Naive thymus-derived CD4-positive, alpha-beta T cell (primary cell): ENCODE measurements at regions not wholly inside any gene's neighbourhood (a gene's known extent, or its start where the extent isn't known, plus 50 kb on each side); places are given as distances from the start of the nearest gene placed in this dataset.

Experiments
- ATAC-seq: fragments of 150-1000 bp; cut with Tn5 transposase; 2 replicates; pipeline ENCODE4 v1.10.0; 2021; ENCODE audit warnings: mild to moderate bottlenecking, moderate library complexity
- CTCF ChIA-PET: fragments of 350-600 bp; sonication (Branson Sonifier 250); formaldehyde crosslinking; loops from one replicate; lab custom pipeline; 2021; ENCODE audit warnings: antibody characterized with exemption; lab: Charles Lee
- POLR2A ChIA-PET: fragments of 350-600 bp; sonication (Branson Sonifier 250); formaldehyde crosslinking; loops from one replicate; lab custom pipeline; 2021; ENCODE audit warnings: antibody characterized with exemption, inconsistent platforms; lab: Charles Lee
- DNase-seq, 9 donors: peaks; one replicate each; pipeline versions ENCODE4 v3.0.0 to v3.0.0-alpha.2; 2020 to 2022; ENCODE audit warnings: mixed read lengths in 1 of 9
- H3K27ac ChIP-seq: one replicate; pipeline ENCODE4 v1.7.0; 2013; ENCODE audit warnings: mild to moderate bottlenecking, low read depth, low read length, moderate library complexity
- H3K27me3 ChIP-seq, 2 donors: one replicate each; pipeline ENCODE4 v1.7.0; 2013; ENCODE audit warnings: low read length in 2 of 2, mild to moderate bottlenecking in 2 of 2, moderate library complexity in 2 of 2; ENCODE audit not compliant: control insufficient read depth in 2 of 2, insufficient read depth in 2 of 2
- H3K36me3 ChIP-seq, 3 experiments: 1 replicate in 2 of 3; 2 replicates in 1 of 3; pipeline ENCODE4 v1.7.0; 2013; ENCODE audit warnings: low read length in 3 of 3, mild to moderate bottlenecking in 3 of 3, moderate library complexity in 1 of 3; ENCODE audit not compliant: insufficient read depth in 3 of 3, control insufficient read depth in 2 of 3
- H3K4me1 ChIP-seq, 2 donors: one replicate each; pipeline ENCODE4 v1.7.0; 2013; ENCODE audit warnings: low read length in 2 of 2, mild to moderate bottlenecking in 2 of 2, moderate library complexity in 1 of 2; ENCODE audit not compliant: control insufficient read depth in 2 of 2, insufficient read depth in 2 of 2
- H3K4me3 ChIP-seq: 2 replicates; pipeline ENCODE4 v1.7.0; 2013; ENCODE audit warnings: mild to moderate bottlenecking, low read length
- H3K9me3 ChIP-seq, 3 experiments: 1 replicate in 2 of 3; 2 replicates in 1 of 3; pipeline ENCODE4 v1.7.0; 2013; ENCODE audit warnings: low read length in 3 of 3; ENCODE audit not compliant: control insufficient read depth in 2 of 3
- H3K27ac Mint-ChIP-seq, 9 donors: one replicate each; pipeline ENCODE4 v1.8.0; 2020 to 2022; ENCODE audit warnings: mixed read lengths in 9 of 9, mild to moderate bottlenecking in 8 of 9, moderate library complexity in 5 of 9, inconsistent platforms in 2 of 9
- H3K27me3 Mint-ChIP-seq, 5 donors: one replicate each; pipeline ENCODE4 v1.8.0; 2021 to 2022; ENCODE audit warnings: mixed read lengths in 5 of 5, mild to moderate bottlenecking in 1 of 5
- H3K36me3 Mint-ChIP-seq, 5 donors: one replicate each; pipeline ENCODE4 v1.8.0; 2020 to 2022; ENCODE audit warnings: mixed read lengths in 5 of 5, mild to moderate bottlenecking in 3 of 5, inconsistent platforms in 1 of 5
- H3K4me1 Mint-ChIP-seq, 7 donors: one replicate each; pipeline ENCODE4 v1.8.0; 2020 to 2022; ENCODE audit warnings: mixed read lengths in 7 of 7, mild to moderate bottlenecking in 3 of 7, inconsistent platforms in 1 of 7
- H3K4me3 Mint-ChIP-seq, 10 donors: one replicate each; pipeline ENCODE4 v1.8.0; 2020 to 2022; ENCODE audit warnings: mild to moderate bottlenecking in 10 of 10, mixed read lengths in 10 of 10, moderate library complexity in 6 of 10, inconsistent platforms in 2 of 10
- H3K9me3 Mint-ChIP-seq, 11 donors: one replicate each; pipeline ENCODE4 v1.8.0; 2020 to 2022; ENCODE audit warnings: mixed read lengths in 11 of 11, mild to moderate bottlenecking in 4 of 11, inconsistent platforms in 1 of 11, moderate library complexity in 1 of 11
- intact Hi-C, 2 donors: fragments of 100-400 bp; cut with micrococcal nuclease; formaldehyde crosslinking; loops; one replicate each; pipeline ENCODE4 v1.15.1; 2023

- intact Hi-C loops, result no loop called here
- CTCF ChIA-PET, result no interaction called here
Measured at GRCh38 chr17:15130426-15130825, 134.7 kb downstream of the PMP22 start.

GRCh38 chr17:15129986-15130385 lies 135.1 kb downstream of the PMP22 start:
- ATAC-seq (no peak), DNase-seq (no peak)
- H3K36me3 Mint-ChIP-seq, result peaks cover 0 to 3% (median 0%) of the 10 kb centered on the region in 5 donors
- ChIA-PET POLR2A (no interaction called here), CTCF (no interaction called here)
- no peaks in the 10 kb centered on the region for H3K4me1 Mint-ChIP-seq
- H3K9me3 Mint-ChIP-seq, result peaks cover 0 to 5% (median 0%) of the 10 kb centered on the region in 11 donors
- Histone ChIP-seq H3K4me3 (no peak overlapping the region), H3K36me3 (no peaks in the 10 kb centered on the region), H3K4me1 (no peaks in the 10 kb centered on the region), H3K27me3 (no peaks in the 10 kb centered on the region), H3K9me3 (no peaks in the 10 kb centered on the region), H3K27ac (no peak overlapping the region)
- intact Hi-C loops, result no loop called here
- no peak overlapping the region for H3K4me3 Mint-ChIP-seq
- no peak overlapping the region for H3K27ac Mint-ChIP-seq
- peaks cover 0 to 24% (median 13%) of the 10 kb centered on the region in 5 donors for H3K27me3 Mint-ChIP-seq

More at GRCh38 chr17:15130426-15130825, 134.7 kb downstream of the PMP22 start:
- Mint-ChIP-seq H3K36me3 (peaks cover 0 to 3% (median 0%) of the 10 kb centered on the region in 5 donors), H3K9me3 (peaks cover 0 to 5% (median 0%) of the 10 kb centered on the region in 11 donors), H3K4me3 (no peak overlapping the region), H3K4me1 (no peaks in the 10 kb centered on the region), H3K27me3 (peaks cover 0 to 28% (median 9%) of the 10 kb centered on the region in 5 donors), H3K27ac (no peak overlapping the region)
- no peaks in the 10 kb centered on the region for H3K9me3 ChIP-seq
- POLR2A ChIA-PET, result no interaction called here
- H3K4me1 ChIP-seq, result no peaks in the 10 kb centered on the region
- no peak for DNase-seq
- no peak overlapping the region for H3K27ac ChIP-seq
- H3K36me3 ChIP-seq, result no peaks in the 10 kb centered on the region
- no peaks in the 10 kb centered on the region for H3K27me3 ChIP-seq
- no peak for ATAC-seq
- H3K4me3 ChIP-seq, result no peak overlapping the region

DNA sequence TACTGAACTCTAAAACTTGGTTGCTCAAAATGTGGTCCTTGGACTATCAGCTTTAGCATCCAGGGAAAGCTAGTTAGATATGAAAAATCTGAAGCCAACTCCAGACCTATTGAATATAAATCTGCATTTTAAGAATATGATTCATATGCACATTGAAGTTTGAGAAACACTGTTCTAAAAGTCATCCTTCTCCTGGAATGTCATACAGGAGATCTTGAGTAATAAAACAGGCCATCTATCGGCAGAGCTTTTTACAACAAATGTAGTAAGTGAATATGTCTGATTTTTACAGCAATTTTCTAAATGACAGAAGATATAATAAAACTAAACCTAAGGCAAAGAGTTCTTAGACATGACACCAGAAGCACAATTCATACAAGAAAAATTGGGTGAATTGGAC lies 140.4 kb downstream of the PMP22 start:
- CTCF ChIA-PET, result no interaction called here
- Histone ChIP-seq H3K9me3 (no peaks in the 10 kb centered on the region), H3K27me3 (no peaks in the 10 kb centered on the region), H3K4me1 (no peaks in the 10 kb centered on the region), H3K36me3 (no peaks in the 10 kb centered on the region), H3K27ac (no peak overlapping the region), H3K4me3 (no peak overlapping the region)
- no peak for ATAC-seq
- Mint-ChIP-seq H3K9me3 (peaks cover 0 to 8% (median 0%) of the 10 kb centered on the region in 11 donors), H3K27me3 (peaks cover 0 to 34% (median 20%) of the 10 kb centered on the region in 5 donors), H3K4me3 (no peak overlapping the region), H3K27ac (no peak overlapping the region), H3K4me1 (no peaks in the 10 kb centered on the region), H3K36me3 (no peaks in the 10 kb centered on the region)
- intact Hi-C loops, result no loop called here
- DNase-seq, result no peak
- POLR2A ChIA-PET, result no interaction called here

- DNase-seq (no peak), ATAC-seq (no peak)
- H3K4me1 Mint-ChIP-seq, result no peaks in the 10 kb centered on the region
- intact Hi-C loops, result no loop called here
- CTCF ChIA-PET, result no interaction called here
- no peak overlapping the region for H3K4me3 Mint-ChIP-seq
- H3K27me3 ChIP-seq, result no peaks in the 10 kb centered on the region
- POLR2A ChIA-PET, result no interaction called here
- H3K4me1 ChIP-seq, result no peaks in the 10 kb centered on the region
- peaks cover 0 to 31% (median 19%) of the 10 kb centered on the region in 5 donors for H3K27me3 Mint-ChIP-seq
- H3K27ac Mint-ChIP-seq, result no peak overlapping the region
- H3K36me3 Mint-ChIP-seq, result no peaks in the 10 kb centered on the region
- no peak overlapping the region for H3K4me3 ChIP-seq
- peaks cover 0 to 8% (median 0%) of the 10 kb centered on the region in 11 donors for H3K9me3 Mint-ChIP-seq
- no peaks in the 10 kb centered on the region for H3K36me3 ChIP-seq
- no peak overlapping the region for H3K27ac ChIP-seq
- H3K9me3 ChIP-seq, result no peaks in the 10 kb centered on the region
Measured at GRCh38 chr17:15124264-15124595, 140.9 kb downstream of the PMP22 start.

- H3K4me1 Mint-ChIP-seq, result no peaks in the 10 kb centered on the region
- intact Hi-C loops, result no loop called here
- ChIA-PET POLR2A (no interaction called here), CTCF (no interaction called here)
- no peaks in the 10 kb centered on the region for H3K36me3 Mint-ChIP-seq
- Histone ChIP-seq H3K27me3 (no peaks in the 10 kb centered on the region), H3K27ac (no peak overlapping the region), H3K4me1 (no peaks in the 10 kb centered on the region), H3K9me3 (no peaks in the 10 kb centered on the region), H3K36me3 (no peaks in the 10 kb centered on the region), H3K4me3 (no peak overlapping the region)
- no peak for ATAC-seq
- H3K27ac Mint-ChIP-seq, result no peak overlapping the region
- peaks cover 0 to 8% (median 0%) of the 10 kb centered on the region in 11 donors for H3K9me3 Mint-ChIP-seq
- peaks cover 0 to 31% (median 20%) of the 10 kb centered on the region in 5 donors for H3K27me3 Mint-ChIP-seq
- no peak overlapping the region for H3K4me3 Mint-ChIP-seq
- DNase-seq, result no peak
Measured at GRCh38 chr17:15123593-15124263, 141.4 kb downstream of the PMP22 start.

GRCh38 chr17:15122857-15123256 lies 142.3 kb downstream of the PMP22 start:
- no peaks in the 10 kb centered on the region for H3K36me3 ChIP-seq
- Mint-ChIP-seq H3K4me3 (no peak overlapping the region), H3K4me1 (peaks cover 0 to 2% (median 0%) of the 10 kb centered on the region in 7 donors), H3K36me3 (no peaks in the 10 kb centered on the region), H3K9me3 (peaks cover 0 to 9% (median 0%) of the 10 kb centered on the region in 11 donors), H3K27ac (no peak overlapping the region), H3K27me3 (peaks cover 0 to 29% (median 19%) of the 10 kb centered on the region in 5 donors)
- H3K27ac ChIP-seq, result no peak overlapping the region
- no peak for ATAC-seq
- no peaks in the 10 kb centered on the region for H3K4me1 ChIP-seq
- H3K4me3 ChIP-seq, result no peak overlapping the region
- DNase-seq, result no peak
- ChIA-PET CTCF (no interaction called here), POLR2A (no interaction called here)
- H3K9me3 ChIP-seq, result no peaks in the 10 kb centered on the region
- intact Hi-C loops, result no loop called here
- H3K27me3 ChIP-seq, result no peaks in the 10 kb centered on the region

DNA sequence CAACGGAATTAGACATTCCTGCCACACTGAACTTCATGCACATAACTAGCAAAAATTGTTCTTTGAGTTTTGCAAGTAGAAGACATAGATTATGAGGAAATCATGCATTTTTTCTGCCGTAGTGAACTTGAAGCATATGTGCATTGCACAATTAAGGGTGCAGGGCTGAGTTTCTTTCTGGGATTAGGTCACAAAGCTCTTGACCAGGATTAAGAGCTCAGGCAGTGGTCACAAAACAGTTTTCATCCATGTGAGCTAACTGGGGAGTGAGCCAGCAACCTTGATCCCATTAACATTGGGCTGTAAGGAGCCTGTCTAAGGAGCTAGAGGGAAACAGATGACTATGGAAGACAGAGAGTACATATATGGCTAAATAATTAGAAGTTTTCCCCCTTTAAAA lies 143.7 kb downstream of the PMP22 start:
- H3K27ac ChIP-seq, result no peak overlapping the region
- no peaks in the 10 kb centered on the region for H3K36me3 Mint-ChIP-seq
- no peaks in the 10 kb centered on the region for H3K36me3 ChIP-seq
- no peaks in the 10 kb centered on the region for H3K9me3 ChIP-seq
- H3K9me3 Mint-ChIP-seq, result peaks cover 2 to 13% (median 6%) of the 10 kb centered on the region in 11 donors
- H3K4me3 ChIP-seq, result no peak overlapping the region
- peaks cover 0 to 2% (median 0%) of the 10 kb centered on the region in 7 donors for H3K4me1 Mint-ChIP-seq
- intact Hi-C loops, result no loop called here
- ChIA-PET CTCF (no interaction called here), POLR2A (interaction anchor here (0.7 kb wide), 1 partner anchor 9 kb away, joined by 3 read pairs; no protein-coding TSS in a partner anchor)
- no peaks in the 10 kb centered on the region for H3K27me3 ChIP-seq
- no peak overlapping the region for H3K4me3 Mint-ChIP-seq
- H3K4me1 ChIP-seq, result no peaks in the 10 kb centered on the region
- no peak overlapping the region for H3K27ac Mint-ChIP-seq
- H3K27me3 Mint-ChIP-seq, result peaks cover 0 to 29% (median 17%) of the 10 kb centered on the region in 5 donors
- ATAC-seq (no peak), DNase-seq (no peak)
